AG09309 (cell line): ENCODE measurements at regions not wholly inside any gene's neighbourhood (a gene's known extent, or its start where the extent isn't known, plus 50 kb on each side); places are given as distances from the start of the nearest gene placed in this dataset.
A peak's percentile ranks its signal among the peaks of the same experiment; 100 is the strongest.

Experiments
- DNase-seq: peaks from one replicate; pipeline ENCODE4 v3.0.0-alpha.2; 2010; ENCODE audit warnings: low read depth
- H3K4me3 ChIP-seq: 2 replicates; pipeline ENCODE4 v1.5.1; 2011; ENCODE audit warnings: mild to moderate bottlenecking, low read depth, low read length, moderate library complexity; ENCODE audit not compliant: control insufficient read depth
- TF ChIP-seq, protein P1 (sequence below): IDR thresholded peaks from 2 replicates; pipeline ENCODE4 v1.5.1; 2011; ENCODE audit warnings: mild to moderate bottlenecking, low read depth, low read length, inconsistent platforms; ENCODE audit not compliant: insufficient read depth, control insufficient read depth; ENCODE audit errors: missing control alignments

DNA sequence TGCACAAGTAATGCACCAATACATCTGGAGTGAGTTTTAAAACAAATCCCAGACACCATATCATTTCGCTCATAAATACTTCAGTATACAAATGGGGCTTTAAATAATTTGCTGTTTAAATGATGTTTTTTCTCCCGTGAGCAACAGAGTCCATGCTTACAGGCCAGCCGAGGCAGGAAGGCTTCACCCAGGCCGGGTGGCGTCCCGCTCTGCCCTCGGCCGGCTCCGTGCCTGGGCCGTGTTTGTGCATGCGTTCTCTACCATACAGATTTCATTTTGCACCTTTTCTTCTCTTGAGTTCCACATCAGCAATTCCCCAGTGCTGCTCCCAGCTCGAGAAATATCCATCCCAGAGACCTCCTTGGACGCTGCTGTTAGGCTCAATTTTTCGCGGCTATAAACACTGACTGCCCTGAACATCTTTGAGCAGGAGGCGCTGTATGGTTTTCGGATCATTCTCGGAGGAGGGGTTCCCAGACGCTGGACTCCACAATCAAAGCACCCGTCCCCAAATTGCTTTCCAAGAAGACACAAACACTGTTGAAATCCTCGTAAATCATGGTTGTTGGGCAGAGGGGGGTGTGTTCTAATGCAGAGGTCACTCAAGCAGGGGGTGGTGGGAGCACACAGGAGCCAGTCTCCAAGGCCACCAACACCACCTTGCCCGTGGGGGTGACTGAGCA, 91.6 kb downstream of the MICALL2 start:
- H3K4me3 ChIP-seq = no peak overlapping the region
- TF ChIP-seq, protein P1, sequence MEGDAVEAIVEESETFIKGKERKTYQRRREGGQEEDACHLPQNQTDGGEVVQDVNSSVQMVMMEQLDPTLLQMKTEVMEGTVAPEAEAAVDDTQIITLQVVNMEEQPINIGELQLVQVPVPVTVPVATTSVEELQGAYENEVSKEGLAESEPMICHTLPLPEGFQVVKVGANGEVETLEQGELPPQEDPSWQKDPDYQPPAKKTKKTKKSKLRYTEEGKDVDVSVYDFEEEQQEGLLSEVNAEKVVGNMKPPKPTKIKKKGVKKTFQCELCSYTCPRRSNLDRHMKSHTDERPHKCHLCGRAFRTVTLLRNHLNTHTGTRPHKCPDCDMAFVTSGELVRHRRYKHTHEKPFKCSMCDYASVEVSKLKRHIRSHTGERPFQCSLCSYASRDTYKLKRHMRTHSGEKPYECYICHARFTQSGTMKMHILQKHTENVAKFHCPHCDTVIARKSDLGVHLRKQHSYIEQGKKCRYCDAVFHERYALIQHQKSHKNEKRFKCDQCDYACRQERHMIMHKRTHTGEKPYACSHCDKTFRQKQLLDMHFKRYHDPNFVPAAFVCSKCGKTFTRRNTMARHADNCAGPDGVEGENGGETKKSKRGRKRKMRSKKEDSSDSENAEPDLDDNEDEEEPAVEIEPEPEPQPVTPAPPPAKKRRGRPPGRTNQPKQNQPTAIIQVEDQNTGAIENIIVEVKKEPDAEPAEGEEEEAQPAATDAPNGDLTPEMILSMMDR = no peak
- no peak for DNase-seq

DNA sequence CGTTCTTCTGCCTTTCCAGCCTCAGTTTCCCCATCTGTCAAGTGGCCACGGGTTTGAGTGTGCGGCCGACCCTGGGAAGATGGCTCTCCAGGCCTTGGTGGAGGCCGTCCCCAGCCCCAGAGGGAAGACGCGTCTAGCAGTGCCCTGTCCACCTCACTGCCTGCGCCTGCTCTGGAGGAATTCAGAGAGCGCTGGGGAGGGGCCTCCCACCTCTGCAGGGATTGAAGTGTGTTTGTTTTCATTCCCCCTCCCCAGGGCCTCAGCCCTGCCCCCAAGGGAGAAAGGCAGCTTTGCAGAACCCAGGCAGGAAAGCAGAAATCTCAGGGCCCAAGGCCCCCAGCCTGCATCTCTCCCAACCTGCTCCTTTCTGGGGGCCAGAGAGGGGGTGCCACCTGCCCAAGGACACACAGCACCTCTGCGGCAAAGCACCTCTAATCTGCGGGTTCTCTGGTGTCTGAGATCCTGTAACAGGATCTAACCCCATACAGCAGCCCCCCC, 91.0 kb downstream of the MICALL2 start:
- H3K4me3 ChIP-seq = no peak overlapping the region
- TF ChIP-seq, protein P1 = no peak
- DNase-seq = no peak

DNA sequence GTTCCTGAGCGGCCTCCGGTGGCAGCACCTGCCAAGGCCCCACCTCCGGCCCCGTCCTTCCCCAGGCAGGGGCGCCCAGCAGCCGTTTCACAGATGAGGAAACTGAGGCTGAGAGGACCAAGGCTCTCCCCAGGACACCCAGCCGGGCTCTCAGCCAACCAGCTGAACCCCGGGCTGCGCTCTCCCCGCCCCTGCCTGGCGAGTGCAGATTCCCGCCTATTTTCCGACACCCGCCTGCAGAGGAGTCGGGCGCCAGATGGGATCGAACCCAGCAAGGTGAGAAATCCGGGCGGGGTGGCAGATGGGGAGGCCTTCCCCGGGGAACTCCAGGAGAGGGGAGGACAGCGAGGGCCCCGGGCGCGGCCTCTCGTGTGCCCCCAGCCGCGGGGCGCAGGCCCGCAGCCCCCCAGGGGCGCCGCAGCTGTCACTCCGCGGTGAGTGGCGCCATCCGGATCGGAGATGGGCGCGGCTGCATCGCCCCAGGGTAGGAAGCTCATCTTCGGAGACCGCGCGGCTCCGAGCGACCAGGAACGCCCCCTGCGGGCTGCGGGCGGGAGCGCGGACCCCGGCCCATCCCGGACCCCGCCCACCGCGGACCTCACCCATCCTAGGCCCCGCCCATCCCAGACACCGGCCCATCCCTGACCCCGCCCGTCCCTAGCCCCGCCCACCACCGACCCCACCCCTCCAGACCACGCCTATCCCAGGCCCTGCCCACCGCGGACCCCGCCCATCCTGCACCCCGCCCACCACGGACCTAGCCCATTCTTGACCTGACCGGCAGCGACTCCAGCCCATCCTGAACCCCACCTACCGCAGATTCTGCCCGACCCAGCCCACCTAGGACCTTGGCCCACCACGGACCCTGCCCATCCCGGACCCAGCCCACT, 90.3 kb downstream of the MICALL2 start:
- TF ChIP-seq, protein P1 = peak; percentile 5
- DNase-seq = no peak
- H3K4me3 ChIP-seq = no peak overlapping the region

- H3K4me3 ChIP-seq = no peak overlapping the region
Observed at GRCh38 chr7:1369916-1370657, 89.2 kb downstream of the MICALL2 start.

GRCh38 chr7:1370738-1371137, 88.5 kb downstream of the MICALL2 start:
- TF ChIP-seq, protein P1 = no peak
- DNase-seq = no peak

More at GRCh38 chr7:1369916-1370657, 89.2 kb downstream of the MICALL2 start:
- TF ChIP-seq, protein P1 = no peak
- DNase-seq = no peak

DNA sequence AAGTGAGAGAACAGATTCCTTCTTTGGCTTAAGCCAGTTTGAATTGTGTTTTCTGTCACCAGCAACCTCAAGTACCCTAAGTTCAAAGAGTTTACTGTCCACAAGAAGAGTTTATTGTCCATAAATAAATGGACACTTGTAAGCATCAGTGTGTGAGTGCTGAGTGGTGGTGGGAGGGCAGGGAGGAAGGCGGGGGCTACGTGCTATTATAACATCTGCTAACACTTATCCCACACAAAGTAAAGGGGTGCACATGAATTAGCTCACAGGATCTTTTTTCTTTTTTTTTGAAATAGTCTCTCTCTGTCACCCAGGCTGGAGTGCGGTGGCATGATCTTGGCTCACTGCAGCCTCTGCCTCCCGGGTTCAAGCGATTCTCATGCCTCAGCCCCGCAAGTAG, 87.2 kb downstream of the MICALL2 start:
- no peak for DNase-seq
- no peak overlapping the region for H3K4me3 ChIP-seq
- TF ChIP-seq, protein P1 = no peak

More at GRCh38 chr7:1370738-1371137, 88.5 kb downstream of the MICALL2 start:
- no peak overlapping the region for H3K4me3 ChIP-seq
